ENCODE measurements at regions not wholly inside any gene's neighbourhood (a gene's known extent, or its start where the extent isn't known, plus 50 kb on each side); places are given as distances from the start of the nearest gene placed in this dataset.
"Not testable (repeated sequence)": the region's sequence is repeated elsewhere in the genome, so short reads cannot be mapped to it uniquely, and the experiment has no call there.

- TF ChIP-seq, protein P1, sequence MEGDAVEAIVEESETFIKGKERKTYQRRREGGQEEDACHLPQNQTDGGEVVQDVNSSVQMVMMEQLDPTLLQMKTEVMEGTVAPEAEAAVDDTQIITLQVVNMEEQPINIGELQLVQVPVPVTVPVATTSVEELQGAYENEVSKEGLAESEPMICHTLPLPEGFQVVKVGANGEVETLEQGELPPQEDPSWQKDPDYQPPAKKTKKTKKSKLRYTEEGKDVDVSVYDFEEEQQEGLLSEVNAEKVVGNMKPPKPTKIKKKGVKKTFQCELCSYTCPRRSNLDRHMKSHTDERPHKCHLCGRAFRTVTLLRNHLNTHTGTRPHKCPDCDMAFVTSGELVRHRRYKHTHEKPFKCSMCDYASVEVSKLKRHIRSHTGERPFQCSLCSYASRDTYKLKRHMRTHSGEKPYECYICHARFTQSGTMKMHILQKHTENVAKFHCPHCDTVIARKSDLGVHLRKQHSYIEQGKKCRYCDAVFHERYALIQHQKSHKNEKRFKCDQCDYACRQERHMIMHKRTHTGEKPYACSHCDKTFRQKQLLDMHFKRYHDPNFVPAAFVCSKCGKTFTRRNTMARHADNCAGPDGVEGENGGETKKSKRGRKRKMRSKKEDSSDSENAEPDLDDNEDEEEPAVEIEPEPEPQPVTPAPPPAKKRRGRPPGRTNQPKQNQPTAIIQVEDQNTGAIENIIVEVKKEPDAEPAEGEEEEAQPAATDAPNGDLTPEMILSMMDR (IDR thresholded peaks at IDR 0.05), result no peak
- DNase-seq (ENCODE audit: low spot score) (no peak), ATAC-seq (ENCODE audit: low FRiP score) (no peak)
These were observed 116.0 kb downstream of the BUB3 start for GRCh38 chr10:123270221-123270620.

GRCh38 chr10:123270806-123271205 is 116.6 kb downstream of the BUB3 start:
- ATAC-seq (ENCODE audit: low FRiP score), result no peak
- TF ChIP-seq, protein P1 (IDR thresholded peaks at IDR 0.05), result no peak
- DNase-seq (ENCODE audit: low spot score), result no peak

GRCh38 chr10:123272171-123272570 is 118.0 kb downstream of the BUB3 start:
- no peak for ATAC-seq (ENCODE audit: low FRiP score)
- TF ChIP-seq, protein P1 (IDR thresholded peaks at IDR 0.05), result no peak
- DNase-seq (ENCODE audit: low spot score), result no peak

DNA sequence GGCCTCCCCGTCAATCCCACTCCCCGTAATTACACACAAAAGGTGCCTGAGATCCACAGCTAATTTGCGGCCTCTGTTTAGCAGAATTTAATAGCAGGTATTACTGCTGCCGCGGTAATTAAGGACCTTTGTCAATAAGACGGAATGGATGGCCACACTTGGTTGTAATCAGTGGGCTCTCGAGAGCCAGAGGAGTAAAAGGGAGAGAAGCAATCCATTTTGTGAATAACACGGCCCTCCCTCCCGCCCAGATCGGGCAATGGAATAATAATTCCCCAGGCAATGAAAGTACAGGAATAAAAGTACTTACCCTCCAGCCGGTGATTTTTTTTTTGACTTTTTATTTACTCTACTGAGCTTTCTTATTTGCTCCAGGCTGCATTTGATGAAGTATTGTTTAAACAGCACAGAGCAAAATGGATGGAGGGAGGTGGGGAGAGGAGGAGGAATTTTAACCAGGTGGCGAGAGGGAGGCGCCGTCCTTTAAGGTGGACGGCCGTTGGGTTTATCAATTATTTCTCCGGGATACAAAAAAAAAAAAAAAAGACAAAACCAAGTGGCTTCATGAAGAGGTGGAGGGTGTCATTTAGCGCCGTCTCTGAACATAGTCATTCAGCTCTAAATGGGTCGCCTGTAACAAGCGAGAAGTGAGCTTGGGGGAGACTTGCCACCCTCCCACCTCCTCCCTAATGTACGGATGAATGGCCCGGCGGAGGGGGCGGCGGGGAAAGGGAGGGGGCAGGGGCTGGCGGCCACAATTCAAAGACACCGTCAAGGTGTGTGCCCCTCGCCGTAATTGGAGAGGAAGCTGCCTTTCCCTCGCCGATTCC is 120.3 kb downstream of the BUB3 start:
- DNase-seq (ENCODE audit: low spot score) (no peak), ATAC-seq (ENCODE audit: low FRiP score) (no peak)
- TF ChIP-seq, protein P1 (IDR thresholded peaks at IDR 0.05), result no peak

DNA sequence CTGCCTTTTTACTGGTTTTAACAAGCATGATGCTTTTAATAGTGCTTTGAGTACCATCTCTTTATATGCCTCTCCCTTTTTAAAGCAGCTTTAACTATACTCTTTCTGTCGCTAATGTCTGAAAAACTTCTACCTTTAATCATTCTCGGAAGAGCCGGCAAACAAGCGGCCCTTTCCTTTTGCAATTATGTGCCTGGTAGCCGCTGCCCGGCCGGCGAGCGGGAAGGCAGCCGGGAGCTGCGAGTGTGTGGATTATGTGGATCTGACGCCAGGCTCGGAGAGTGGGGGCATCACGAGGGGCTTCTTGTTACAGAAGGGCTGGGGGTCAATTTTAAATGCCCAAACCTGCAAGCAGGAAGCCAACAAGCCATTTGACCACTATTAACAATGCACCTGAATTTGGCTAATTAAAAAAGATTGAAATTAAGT is 120.9 kb downstream of the BUB3 start:
- TF ChIP-seq, protein P1 (IDR thresholded peaks at IDR 0.05), result no peak
- DNase-seq (ENCODE audit: low spot score) (no peak), ATAC-seq (ENCODE audit: low FRiP score) (no peak)

GRCh38 chr10:123278445-123278844 is 124.2 kb downstream of the BUB3 start:
- ATAC-seq (ENCODE audit: low FRiP score), result no peak
- TF ChIP-seq, protein P1 (IDR thresholded peaks at IDR 0.05), result no peak
- DNase-seq (ENCODE audit: low spot score), result no peak

GRCh38 chr10:123283371-123283770 is 129.2 kb downstream of the BUB3 start:
- not testable (repeated sequence) for ATAC-seq (ENCODE audit: low FRiP score)

More at GRCh38 chr10:123283371-123283770, 129.2 kb downstream of the BUB3 start:
- not testable (repeated sequence) for DNase-seq (ENCODE audit: low spot score)

All from omental fat pad (tissue), 3 donors.